GM21529 (cell line): ENCODE measurements at regions not wholly inside any gene's neighbourhood (a gene's known extent, or its start where the extent isn't known, plus 50 kb on each side); places are given as distances from the start of the nearest gene placed in this dataset.
"Not testable (repeated sequence)": the region's sequence is repeated elsewhere in the genome, so short reads cannot be mapped to it uniquely, and the experiment has no call there.

Source experiments
- ATAC-seq: cut with Tn5 transposase; IDR thresholded peaks from one replicate; pipeline ENCODE4 v1.9.1; 2021; ENCODE audit not compliant: unreplicated experiment

DNA sequence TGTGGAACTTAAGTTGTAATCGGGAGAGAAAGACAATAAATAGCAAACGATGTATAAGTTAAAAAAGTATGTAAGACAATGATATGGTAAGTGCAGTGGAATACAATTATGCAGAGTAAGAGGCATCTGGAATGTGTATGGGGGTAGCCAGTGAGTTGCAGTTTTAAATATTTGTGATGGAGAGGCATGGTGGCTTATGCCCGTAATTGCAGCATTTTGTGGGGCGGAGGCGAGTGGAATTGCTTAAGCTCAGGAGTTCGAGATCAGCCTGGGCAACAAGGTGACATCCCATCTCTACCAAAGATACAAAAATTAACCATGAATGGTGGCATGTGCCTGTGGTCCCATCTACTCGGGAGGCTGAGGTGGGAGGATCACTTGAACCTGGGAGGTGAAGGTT lies 52.5 kb upstream of the WDFY3 start:
- no peak for ATAC-seq

DNA sequence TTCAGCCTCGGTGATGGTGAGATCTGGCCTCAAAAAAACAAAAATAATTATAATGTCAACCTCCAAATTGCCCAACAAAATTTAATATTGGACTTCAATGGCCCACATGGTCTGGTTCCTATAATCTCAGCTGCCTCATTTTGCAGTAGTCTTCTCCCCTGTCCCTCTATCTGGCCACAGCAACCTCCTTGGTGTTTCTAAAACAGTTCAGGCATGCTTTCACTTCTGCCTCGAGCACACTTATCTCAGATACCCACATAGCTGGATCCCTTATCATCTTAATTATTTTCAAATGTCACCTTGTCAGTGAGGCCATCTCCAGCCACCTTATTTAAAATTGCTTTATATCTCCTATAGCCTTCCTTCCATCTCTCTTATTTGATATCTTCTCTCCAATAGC lies 52.9 kb upstream of the WDFY3 start:
- no peak for ATAC-seq

DNA sequence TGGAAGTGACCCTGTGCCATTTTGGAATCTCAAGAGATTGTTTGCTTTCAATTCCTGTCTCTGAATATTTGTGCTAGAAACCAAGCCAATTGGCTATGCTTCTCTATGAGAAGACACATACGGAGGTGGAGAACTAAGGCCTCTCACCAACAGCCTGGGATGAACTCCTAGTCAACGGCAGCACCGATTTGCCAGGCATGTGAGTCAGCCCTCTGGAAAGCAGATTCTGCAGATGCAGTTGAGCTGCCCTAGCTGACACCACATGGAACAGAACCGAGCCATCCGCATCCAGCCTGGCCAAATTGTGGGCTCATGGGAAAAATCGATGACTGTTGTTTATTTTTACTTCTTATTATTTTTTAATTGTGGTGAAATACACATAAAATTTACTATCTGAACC lies 58.2 kb upstream of the WDFY3 start:
- no peak for ATAC-seq

DNA sequence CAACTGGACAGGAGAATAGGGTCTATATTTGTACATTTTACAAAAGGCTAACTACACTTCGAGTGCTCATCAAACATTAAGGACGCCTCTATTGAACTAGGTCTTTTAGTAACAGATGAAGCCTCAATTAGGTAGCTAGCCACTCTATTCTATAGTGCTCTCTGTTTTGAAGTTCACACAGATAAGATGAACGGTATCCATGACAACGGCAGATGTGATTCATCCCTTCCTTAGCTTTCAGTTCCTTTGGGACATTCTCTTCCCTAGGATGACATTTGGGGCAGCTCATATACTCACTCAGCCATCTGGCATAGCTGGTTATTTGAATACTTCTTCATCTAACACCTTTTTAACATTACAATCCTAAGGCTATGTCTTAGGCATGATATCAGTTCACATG lies 62.4 kb upstream of the WDFY3 start:
- ATAC-seq: no peak

DNA sequence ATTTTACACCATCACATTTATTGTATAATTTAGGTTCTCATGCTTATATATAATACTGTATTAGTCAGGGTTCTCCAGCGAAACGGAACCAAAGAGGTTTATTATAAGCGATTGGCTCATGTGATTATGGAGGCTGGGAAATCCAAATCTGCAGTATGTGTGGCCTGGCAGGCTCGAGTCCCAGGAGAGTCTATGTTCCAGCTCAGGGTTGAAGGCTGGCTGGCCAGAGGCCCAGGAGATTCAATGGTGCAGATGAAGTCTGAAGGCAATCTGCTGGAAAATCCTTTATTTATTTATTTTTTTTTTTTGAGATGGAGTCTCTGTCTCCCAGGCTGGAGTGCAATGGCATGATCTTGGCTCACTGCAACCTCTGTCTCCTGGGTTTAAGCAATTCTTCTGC lies 63.0 kb upstream of the WDFY3 start:
- no peak for ATAC-seq

DNA sequence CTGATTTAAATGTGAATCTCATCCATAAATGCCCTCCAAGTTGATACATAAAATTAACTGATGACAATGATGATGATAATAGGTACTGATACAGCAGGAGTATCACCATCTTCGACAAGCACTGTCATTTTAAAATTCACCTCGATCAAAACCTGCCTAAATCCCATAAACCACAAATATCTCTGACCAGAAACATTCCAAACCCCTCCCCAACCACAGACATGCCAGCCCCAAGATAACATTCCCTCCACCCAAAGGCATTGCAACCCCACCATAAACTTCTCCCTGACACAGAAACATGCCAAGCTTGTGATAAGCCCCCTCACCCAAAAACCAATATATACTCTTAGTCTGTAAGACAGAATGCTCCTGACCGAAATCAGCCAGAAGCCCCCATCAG lies 63.7 kb upstream of the WDFY3 start:
- ATAC-seq: no peak

DNA sequence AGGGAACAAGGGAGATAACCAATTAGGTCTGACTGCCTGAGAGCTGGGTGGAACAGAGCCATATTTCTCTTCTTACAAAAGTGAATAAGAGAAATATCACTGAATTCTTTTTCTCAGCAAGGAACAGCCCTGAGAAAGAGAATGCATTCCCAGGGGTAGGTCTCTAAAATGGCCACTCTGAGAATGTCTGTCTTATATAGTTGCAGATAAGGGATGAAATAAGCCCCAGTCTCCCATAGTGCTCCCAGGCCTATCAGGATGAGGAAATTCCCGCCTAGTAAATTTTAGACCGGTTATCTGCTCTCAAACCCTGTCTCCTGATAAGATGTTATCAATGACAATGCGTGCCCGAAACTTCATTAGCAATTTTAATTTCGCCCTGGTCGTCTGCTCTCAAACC lies 67.3 kb upstream of the WDFY3 start:
- not testable (repeated sequence) for ATAC-seq

DNA sequence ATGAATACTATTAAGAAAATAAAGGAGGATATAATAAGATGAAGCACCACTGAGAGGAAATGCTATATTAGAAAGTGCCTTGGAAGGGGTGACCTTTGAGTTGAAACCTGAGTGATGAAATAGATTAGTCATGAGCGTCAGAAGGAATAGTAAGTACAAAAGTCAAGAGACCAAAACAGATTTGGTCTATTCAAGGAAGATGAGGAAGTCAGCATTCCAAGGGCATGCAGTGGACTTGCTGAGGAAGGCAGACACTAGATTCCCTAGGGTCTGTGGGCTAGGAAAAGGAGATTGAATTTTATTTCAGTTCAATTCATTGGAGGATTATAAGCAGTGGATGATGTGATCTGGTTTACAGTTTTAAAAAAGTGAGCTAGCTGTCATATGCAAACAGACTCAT lies 73.0 kb upstream of the WDFY3 start:
- ATAC-seq: no peak

DNA sequence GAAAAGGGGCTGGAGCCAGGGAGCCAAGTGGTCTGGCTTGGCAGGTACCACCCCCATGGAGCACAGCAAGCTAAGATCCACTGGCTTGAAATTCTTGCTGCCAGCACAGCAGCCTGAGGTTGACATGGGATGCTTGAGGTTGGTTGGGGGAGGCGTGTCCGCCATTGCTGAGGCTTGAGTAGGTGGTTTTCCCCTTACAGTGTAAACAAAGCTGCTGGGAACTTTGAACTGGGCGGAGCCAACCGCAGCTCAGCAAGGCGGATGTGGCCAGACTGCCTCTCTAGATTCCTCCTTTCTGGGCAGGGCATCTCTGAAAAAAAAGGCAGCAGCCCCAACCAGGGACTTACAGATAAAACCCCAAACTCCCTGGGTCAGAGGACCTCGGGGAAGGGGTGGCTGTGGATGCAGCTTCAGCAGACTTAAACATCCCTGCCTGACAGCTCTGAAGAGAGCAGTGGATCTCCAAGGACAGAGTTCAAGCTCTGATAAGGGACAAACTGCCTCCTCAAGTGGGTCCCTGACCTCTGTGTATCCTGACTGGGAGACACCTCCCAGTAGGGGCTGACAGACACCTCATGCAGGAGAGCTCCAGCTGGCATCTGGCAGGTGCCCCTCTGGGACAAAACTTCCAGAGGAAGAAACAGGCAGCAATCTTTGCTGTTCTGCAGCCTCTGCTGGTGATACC lies 77.5 kb upstream of the WDFY3 start:
- ATAC-seq: peak; percentile 79

DNA sequence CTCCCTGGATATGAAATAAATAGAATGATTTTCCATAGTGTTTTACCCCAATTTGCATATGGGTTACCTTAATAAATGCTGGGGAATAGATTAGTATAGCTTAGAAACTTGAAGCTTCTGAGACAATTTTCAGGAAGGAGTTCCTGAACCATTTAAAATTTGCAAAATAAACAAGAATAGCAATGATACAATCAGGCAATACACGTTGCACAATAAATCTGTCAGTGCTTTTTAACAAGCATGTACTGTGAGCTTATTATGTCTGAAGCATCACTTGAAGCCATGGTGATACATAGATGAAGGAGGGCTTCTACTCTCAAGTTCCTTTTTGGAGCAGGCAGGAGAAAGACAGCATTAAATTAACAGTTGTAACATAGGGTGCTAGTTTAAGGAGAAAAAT lies 84.2 kb upstream of the WDFY3 start:
- ATAC-seq: no peak

DNA sequence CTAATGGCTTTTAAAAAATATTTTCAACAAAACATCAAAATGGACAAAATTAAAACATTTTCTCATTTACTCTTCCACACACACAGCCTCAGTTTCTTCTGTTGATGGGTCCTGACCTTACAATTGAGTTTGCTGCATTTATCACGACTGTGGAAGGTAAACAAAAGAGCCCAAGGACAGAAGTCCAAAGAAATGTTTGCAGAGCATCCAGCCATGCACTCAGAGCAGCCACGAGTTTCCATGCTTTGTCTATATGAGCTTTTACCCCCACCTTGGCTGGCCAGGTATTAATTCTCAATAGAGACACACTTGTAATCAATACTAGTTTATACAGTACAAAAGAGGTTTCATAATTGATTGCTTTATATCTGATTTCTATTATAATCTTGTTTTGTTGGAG lies 85.0 kb upstream of the WDFY3 start:
- ATAC-seq: no peak

DNA sequence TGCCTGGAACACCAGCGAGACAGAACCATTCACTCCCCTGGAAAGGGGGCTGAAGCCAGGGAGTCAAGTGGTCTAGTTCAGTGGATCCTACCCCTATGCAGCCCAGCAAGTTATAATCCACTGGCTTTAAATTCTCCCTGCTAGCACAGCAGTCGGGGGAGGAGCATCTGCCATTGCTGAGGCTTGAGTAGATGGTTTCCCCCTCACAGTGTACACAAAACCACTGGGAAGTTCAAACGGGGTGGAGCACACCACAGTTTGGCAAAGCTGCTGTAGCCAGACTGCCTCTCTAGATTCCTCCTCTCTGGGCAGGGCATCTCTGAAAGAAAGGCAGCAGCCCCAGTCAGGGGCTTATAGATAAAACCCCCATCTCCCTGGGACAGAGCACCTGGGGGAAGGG lies 88.4 kb upstream of the WDFY3 start:
- ATAC-seq: not testable (repeated sequence)

DNA sequence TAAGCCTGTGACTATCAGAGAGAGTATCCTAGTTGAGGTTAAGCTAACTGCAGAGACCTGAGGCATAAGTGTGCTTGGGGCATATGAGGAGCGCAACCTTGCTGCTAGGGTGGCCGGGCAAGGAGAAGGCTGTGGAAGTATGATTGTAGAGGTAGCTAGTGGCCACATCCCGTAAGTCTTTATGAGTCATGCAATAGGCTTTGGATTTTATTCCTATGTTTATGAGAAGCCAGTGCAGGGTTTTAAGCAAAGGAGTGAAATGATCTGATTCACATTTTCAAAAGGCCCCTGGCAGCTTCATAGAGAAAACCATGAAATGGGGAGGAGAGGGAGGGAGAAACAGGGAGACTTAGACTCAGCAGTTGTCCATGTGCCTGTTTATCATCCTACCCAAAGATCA lies 92.1 kb upstream of the WDFY3 start:
- no peak for ATAC-seq

DNA sequence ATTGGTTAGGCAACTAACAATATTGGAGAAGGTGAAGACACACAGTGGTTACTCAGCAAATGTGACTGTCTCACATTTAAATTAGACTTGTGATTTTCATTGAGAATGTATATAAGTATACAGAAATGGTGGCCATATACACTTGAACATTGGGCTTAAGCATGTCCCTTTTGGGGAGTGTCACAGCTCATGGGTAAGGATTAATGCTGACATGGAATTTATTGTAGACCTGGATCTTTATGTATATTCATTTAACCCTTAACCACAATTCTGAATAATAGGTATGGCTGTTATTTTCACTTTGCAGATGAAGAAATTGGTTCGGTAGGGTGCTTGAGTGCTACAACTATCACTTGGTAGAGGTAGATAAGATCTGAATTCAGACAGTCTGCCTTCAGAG lies 95.5 kb upstream of the WDFY3 start:
- no peak for ATAC-seq

DNA sequence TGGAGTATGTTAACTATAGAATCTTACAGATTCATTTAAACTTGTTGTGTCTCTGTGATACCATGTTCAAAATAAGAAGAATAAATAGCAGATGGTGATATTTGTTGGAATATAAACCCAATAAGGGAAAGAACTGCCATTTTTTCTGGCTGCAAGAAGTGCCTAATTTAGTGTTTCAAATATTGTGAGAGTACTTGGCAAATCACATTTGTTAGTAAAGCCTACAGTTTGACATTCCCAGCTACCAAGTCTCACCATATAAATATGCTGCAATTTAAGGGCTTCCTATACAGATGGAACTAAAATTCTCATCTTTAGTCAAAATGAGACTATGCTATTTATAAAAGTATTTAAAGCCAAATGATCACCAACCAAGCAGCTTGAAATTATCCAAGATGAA lies 96.0 kb upstream of the WDFY3 start:
- ATAC-seq: no peak

DNA sequence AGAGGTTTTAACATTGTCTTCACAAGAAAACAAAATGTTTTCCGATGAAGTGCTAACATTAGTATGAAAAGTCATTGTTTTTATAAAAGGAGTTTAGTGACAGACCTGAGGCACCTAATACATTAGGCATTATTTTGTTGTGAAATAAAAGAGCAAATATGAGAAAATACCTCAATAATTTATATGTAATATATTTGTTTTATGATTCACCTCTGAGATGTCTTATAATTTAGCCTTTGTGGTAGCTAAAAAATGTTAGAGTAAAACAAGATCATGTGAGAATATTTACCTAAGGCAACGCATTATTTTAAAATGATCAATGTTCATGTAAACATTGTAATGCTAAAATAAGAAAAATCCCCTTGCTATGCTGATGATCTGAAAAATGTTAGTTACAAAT lies 100.9 kb upstream of the WDFY3 start:
- no peak for ATAC-seq

DNA sequence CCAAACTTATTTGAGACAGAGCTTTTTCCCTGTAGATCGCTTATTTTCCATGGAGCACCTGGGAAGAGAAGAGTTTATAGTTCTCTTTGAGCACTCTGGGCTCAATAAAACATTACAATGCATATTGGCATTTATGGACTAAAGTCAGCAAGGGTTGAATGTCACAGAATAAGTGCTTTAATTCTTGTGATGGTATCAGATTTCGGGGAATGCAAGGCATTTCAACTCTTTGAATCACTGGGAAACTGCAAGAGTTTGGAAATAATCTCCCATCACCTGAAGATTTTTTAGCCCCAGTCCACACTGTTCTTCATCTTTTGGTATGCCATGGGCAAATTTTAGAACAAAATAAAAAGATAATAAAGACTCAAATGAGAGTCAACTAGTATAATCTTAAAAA lies 111.5 kb upstream of the WDFY3 start:
- ATAC-seq: no peak

DNA sequence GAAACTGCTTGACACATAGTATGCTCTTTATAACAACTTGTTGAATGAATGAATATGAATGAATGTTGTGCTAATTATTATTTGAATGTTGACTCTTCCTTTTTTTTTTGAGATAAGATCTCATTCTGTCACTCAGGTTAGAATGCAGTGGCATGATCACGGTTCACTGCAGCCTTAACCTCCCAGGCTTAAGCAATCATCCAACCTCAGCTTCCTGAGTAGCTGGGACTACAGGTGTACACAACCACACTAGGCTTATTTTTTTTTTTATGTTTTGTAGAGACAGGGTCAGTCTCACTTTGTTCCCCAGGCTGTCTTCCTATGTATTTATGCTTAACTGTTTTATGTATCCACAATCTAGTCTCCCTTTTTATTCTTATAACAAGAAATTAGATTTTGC lies 114.7 kb upstream of the WDFY3 start:
- no peak for ATAC-seq

DNA sequence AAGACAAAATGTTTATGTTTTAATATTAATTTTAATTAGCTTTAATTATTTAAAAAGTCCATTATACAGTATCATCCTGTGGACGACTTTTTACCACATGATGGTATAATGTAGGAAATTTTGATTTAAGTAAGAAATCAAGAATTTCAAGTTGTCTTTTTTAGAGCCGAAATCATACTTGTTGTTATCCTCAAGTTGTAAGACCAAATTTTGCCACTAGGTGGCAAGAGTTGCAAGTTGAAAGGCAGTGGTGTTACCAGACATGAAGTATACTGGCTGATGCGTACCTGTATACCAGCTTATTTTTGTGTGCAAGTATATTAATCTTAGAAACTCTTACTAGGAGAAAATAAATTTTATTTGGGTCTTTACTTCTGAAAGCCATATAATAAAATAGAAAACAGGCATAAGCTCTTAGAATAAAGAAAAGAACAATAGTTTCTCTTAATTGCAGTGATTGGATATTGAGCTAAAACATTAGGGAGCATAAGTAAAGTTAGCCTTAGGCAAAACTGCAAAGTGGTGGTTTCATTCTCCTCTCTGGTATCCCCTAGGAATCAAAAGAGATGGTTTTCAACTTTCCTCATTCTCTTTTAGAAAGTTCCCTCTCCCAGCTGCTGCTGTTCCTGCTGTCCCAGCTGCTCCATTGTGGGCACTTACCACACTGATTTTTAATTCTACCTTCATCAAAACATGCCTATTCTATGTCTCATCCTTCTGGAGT lies 118.0 kb upstream of the WDFY3 start:
- ATAC-seq: peak; percentile 90

DNA sequence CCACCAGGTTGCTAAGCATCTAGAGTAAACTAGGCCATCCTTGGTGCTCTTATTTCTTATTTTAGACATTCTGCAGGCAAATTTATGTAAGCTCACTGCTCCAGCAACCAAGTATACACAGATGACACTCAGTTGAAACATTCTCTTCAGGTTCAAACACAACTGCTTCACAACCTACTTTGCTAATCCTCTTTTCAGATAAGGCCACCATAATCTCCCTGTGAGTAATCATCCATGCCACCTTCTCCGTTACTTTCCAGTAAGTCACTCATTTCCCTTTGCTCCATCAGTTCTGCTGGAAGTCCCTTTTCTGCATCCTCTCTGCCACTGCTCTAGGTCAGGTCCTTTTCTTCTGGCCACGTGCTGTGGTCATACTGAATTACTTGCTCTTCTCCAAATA lies 120.2 kb upstream of the WDFY3 start:
- ATAC-seq: no peak

DNA sequence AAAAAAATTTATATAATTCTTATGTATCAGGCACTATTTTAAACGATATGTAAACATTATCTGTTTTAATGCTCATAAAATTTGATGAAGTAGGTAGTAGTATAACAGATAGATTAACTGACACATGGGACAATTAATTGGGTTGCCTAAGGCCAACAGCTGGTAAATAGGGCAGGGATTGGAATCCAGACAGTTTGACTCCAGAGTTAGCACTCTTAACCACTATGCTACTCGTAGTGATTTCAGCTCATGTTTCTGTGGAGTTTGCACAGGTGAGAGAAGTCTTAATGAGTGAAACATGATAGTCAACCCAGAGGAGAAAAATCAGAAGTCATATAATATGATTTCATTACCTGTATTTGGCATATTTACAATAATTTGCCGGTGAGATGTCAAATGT lies 126.0 kb upstream of the WDFY3 start:
- ATAC-seq: no peak

DNA sequence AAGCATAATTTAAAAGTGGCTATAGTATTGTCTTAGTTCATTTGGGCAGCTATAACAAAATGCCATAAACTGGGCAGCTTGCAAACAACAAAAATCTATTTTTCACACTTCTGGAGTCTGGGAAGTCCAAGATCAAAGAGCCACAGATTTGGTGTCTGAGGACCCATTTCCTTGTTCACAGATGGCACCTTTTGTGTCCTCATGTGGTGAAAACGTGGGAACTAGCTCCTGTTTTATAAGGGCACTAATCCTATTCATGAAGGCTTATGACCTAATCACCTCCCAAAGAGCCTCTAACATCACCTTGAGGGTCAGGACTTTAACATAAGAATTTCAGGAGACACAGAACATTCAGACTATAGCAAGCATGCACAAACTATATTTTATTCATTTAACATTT lies 126.5 kb upstream of the WDFY3 start:
- ATAC-seq: no peak

DNA sequence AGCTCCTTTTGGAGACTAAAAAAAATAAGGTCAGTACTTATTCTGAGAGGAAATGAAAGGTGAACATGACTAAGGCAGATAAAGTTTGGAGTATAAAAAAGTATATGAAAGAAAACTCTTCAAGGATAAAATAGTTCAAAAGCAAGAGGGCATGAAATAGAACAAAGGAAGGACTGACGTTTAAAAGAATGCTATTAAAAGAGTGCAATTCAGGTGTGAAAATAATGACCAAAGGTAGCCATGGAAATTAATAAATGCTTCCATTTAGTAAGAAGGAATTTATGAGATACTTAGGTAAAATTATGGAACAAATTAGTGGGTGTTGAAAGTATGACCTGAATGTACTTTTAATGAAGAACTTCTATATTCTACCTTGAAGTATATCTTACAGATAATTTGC lies 128.2 kb upstream of the WDFY3 start:
- ATAC-seq: no peak
